NCI-H748 treated with DMSO at 0.1 percent for 48 hours (cell line): ENCODE measurements at regions not wholly inside any gene's neighbourhood (a gene's known extent, or its start where the extent isn't known, plus 50 kb on each side); places are given as distances from the start of the nearest gene placed in this dataset.

Experiments used
- DNase-seq: peaks from one replicate; lab custom pipeline; 2025; lab: John Stamatoyannopoulos, UW

GRCh38 chr11:80157447-80157846 lies 716.6 kb upstream of the TENM4 start:
- DNase-seq: no peak

- no peak for DNase-seq
Observed at GRCh38 chr11:80156062-80156461, 715.2 kb upstream of the TENM4 start.

GRCh38 chr11:80155412-80156017 lies 714.7 kb upstream of the TENM4 start:
- DNase-seq: peak; percentile 61

GRCh38 chr11:80146232-80146631 lies 705.4 kb upstream of the TENM4 start:
- no peak for DNase-seq

GRCh38 chr11:80144897-80145594 lies 704.2 kb upstream of the TENM4 start:
- DNase-seq: no peak

- no peak for DNase-seq
Observed at GRCh38 chr11:80136991-80137390, 696.2 kb upstream of the TENM4 start.

- no peak for DNase-seq
Observed at GRCh38 chr11:80129396-80129795, 688.6 kb upstream of the TENM4 start.

GRCh38 chr11:80122211-80122610 lies 681.4 kb upstream of the TENM4 start:
- DNase-seq: no peak

- peak; percentile 34 for DNase-seq
Observed at GRCh38 chr11:80118073-80118472, 677.2 kb upstream of the TENM4 start.

- DNase-seq: no peak
Observed at GRCh38 chr11:80116796-80117195, 676.0 kb upstream of the TENM4 start.

GRCh38 chr11:80109652-80110051 lies 668.8 kb upstream of the TENM4 start:
- DNase-seq: no peak

- no peak for DNase-seq
Observed at GRCh38 chr11:80109031-80109430, 668.2 kb upstream of the TENM4 start.

GRCh38 chr11:80107415-80107814 lies 666.6 kb upstream of the TENM4 start:
- no peak for DNase-seq

- DNase-seq: no peak
Observed at GRCh38 chr11:80104191-80104590, 663.4 kb upstream of the TENM4 start.

GRCh38 chr11:80103142-80103859 lies 662.5 kb upstream of the TENM4 start:
- no peak for DNase-seq

- no peak for DNase-seq
Observed at GRCh38 chr11:80097146-80097545, 656.3 kb upstream of the TENM4 start.

GRCh38 chr11:80096736-80097135 lies 655.9 kb upstream of the TENM4 start:
- no peak for DNase-seq

GRCh38 chr11:80086496-80087055 lies 645.7 kb upstream of the TENM4 start:
- DNase-seq: no peak

GRCh38 chr11:80085563-80085962 lies 644.7 kb upstream of the TENM4 start:
- DNase-seq: no peak

GRCh38 chr11:80084608-80085007 lies 643.8 kb upstream of the TENM4 start:
- DNase-seq: peak; percentile 72

- no peak for DNase-seq
Observed at GRCh38 chr11:80083531-80083951, 642.7 kb upstream of the TENM4 start.

GRCh38 chr11:80082406-80082805 lies 641.6 kb upstream of the TENM4 start:
- no peak for DNase-seq

- DNase-seq: no peak
Observed at GRCh38 chr11:80077113-80077512, 636.3 kb upstream of the TENM4 start.
